Naive thymus-derived CD4-positive, alpha-beta T cell (primary cell): ENCODE measurements at regions not wholly inside any gene's neighbourhood (a gene's known extent, or its start where the extent isn't known, plus 50 kb on each side); places are given as distances from the start of the nearest gene placed in this dataset.

Experiments
- ATAC-seq: fragments of 150-1000 bp; cut with Tn5 transposase; 2 replicates; pipeline ENCODE4 v1.10.0; 2021; ENCODE audit warnings: mild to moderate bottlenecking, moderate library complexity
- CTCF ChIA-PET: fragments of 350-600 bp; sonication (Branson Sonifier 250); formaldehyde crosslinking; loops from one replicate; lab custom pipeline; 2021; ENCODE audit warnings: antibody characterized with exemption; lab: Charles Lee
- POLR2A ChIA-PET: fragments of 350-600 bp; sonication (Branson Sonifier 250); formaldehyde crosslinking; loops from one replicate; lab custom pipeline; 2021; ENCODE audit warnings: antibody characterized with exemption, inconsistent platforms; lab: Charles Lee
- DNase-seq, 9 donors: peaks; one replicate each; pipeline versions ENCODE4 v3.0.0 to v3.0.0-alpha.2; 2020 to 2022; ENCODE audit warnings: mixed read lengths in 1 of 9
- H3K27ac ChIP-seq: one replicate; pipeline ENCODE4 v1.7.0; 2013; ENCODE audit warnings: mild to moderate bottlenecking, low read depth, low read length, moderate library complexity
- H3K27me3 ChIP-seq, 2 donors: one replicate each; pipeline ENCODE4 v1.7.0; 2013; ENCODE audit warnings: low read length in 2 of 2, mild to moderate bottlenecking in 2 of 2, moderate library complexity in 2 of 2; ENCODE audit not compliant: control insufficient read depth in 2 of 2, insufficient read depth in 2 of 2
- H3K36me3 ChIP-seq, 3 experiments: 1 replicate in 2 of 3; 2 replicates in 1 of 3; pipeline ENCODE4 v1.7.0; 2013; ENCODE audit warnings: low read length in 3 of 3, mild to moderate bottlenecking in 3 of 3, moderate library complexity in 1 of 3; ENCODE audit not compliant: insufficient read depth in 3 of 3, control insufficient read depth in 2 of 3
- H3K4me1 ChIP-seq, 2 donors: one replicate each; pipeline ENCODE4 v1.7.0; 2013; ENCODE audit warnings: low read length in 2 of 2, mild to moderate bottlenecking in 2 of 2, moderate library complexity in 1 of 2; ENCODE audit not compliant: control insufficient read depth in 2 of 2, insufficient read depth in 2 of 2
- H3K4me3 ChIP-seq: 2 replicates; pipeline ENCODE4 v1.7.0; 2013; ENCODE audit warnings: mild to moderate bottlenecking, low read length
- H3K9me3 ChIP-seq, 3 experiments: 1 replicate in 2 of 3; 2 replicates in 1 of 3; pipeline ENCODE4 v1.7.0; 2013; ENCODE audit warnings: low read length in 3 of 3; ENCODE audit not compliant: control insufficient read depth in 2 of 3
- H3K27ac Mint-ChIP-seq, 9 donors: one replicate each; pipeline ENCODE4 v1.8.0; 2020 to 2022; ENCODE audit warnings: mixed read lengths in 9 of 9, mild to moderate bottlenecking in 8 of 9, moderate library complexity in 5 of 9, inconsistent platforms in 2 of 9
- H3K27me3 Mint-ChIP-seq, 5 donors: one replicate each; pipeline ENCODE4 v1.8.0; 2021 to 2022; ENCODE audit warnings: mixed read lengths in 5 of 5, mild to moderate bottlenecking in 1 of 5
- H3K36me3 Mint-ChIP-seq, 5 donors: one replicate each; pipeline ENCODE4 v1.8.0; 2020 to 2022; ENCODE audit warnings: mixed read lengths in 5 of 5, mild to moderate bottlenecking in 3 of 5, inconsistent platforms in 1 of 5
- H3K4me1 Mint-ChIP-seq, 7 donors: one replicate each; pipeline ENCODE4 v1.8.0; 2020 to 2022; ENCODE audit warnings: mixed read lengths in 7 of 7, mild to moderate bottlenecking in 3 of 7, inconsistent platforms in 1 of 7
- H3K4me3 Mint-ChIP-seq, 10 donors: one replicate each; pipeline ENCODE4 v1.8.0; 2020 to 2022; ENCODE audit warnings: mild to moderate bottlenecking in 10 of 10, mixed read lengths in 10 of 10, moderate library complexity in 6 of 10, inconsistent platforms in 2 of 10
- H3K9me3 Mint-ChIP-seq, 11 donors: one replicate each; pipeline ENCODE4 v1.8.0; 2020 to 2022; ENCODE audit warnings: mixed read lengths in 11 of 11, mild to moderate bottlenecking in 4 of 11, inconsistent platforms in 1 of 11, moderate library complexity in 1 of 11
- intact Hi-C, 2 donors: fragments of 100-400 bp; cut with micrococcal nuclease; formaldehyde crosslinking; loops; one replicate each; pipeline ENCODE4 v1.15.1; 2023

- H3K27ac ChIP-seq = no peak overlapping the region
- no peaks in the 10 kb centered on the region for H3K9me3 ChIP-seq
- intact Hi-C loops = no loop called here
- no peaks in the 10 kb centered on the region for H3K36me3 ChIP-seq
- peaks cover 8 to 33% (median 31%) of the 10 kb centered on the region in 5 donors for H3K27me3 Mint-ChIP-seq
- H3K27ac Mint-ChIP-seq = no peak overlapping the region
- no peak for ATAC-seq
- H3K36me3 Mint-ChIP-seq = no peaks in the 10 kb centered on the region
- CTCF ChIA-PET = no interaction called here
- H3K4me3 ChIP-seq = no peak overlapping the region
- peaks cover 0 to 2% (median 0%) of the 10 kb centered on the region in 7 donors for H3K4me1 Mint-ChIP-seq
- H3K9me3 Mint-ChIP-seq = peaks cover 0 to 2% (median 0%) of the 10 kb centered on the region in 11 donors
- POLR2A ChIA-PET = no interaction called here
- no peaks in the 10 kb centered on the region for H3K4me1 ChIP-seq
- H3K27me3 ChIP-seq = no peaks in the 10 kb centered on the region
- no peak overlapping the region for H3K4me3 Mint-ChIP-seq
- no peak for DNase-seq
Measured at GRCh38 chr1:36725151-36725550, 242.4 kb upstream of the CSF3R start.

GRCh38 chr1:36723813-36724212, 241.1 kb upstream of the CSF3R start:
- peaks cover 0 to 3% of the 10 kb centered on the region in 2 donors for H3K27me3 ChIP-seq
- no peak for ATAC-seq

GRCh38 chr1:36722871-36723270, 240.2 kb upstream of the CSF3R start:
- Histone ChIP-seq H3K27me3 (peaks cover 0 to 3% of the 10 kb centered on the region in 2 donors), H3K4me1 (no peaks in the 10 kb centered on the region), H3K27ac (no peak overlapping the region), H3K36me3 (no peaks in the 10 kb centered on the region), H3K4me3 (no peak overlapping the region), H3K9me3 (no peaks in the 10 kb centered on the region)
- H3K27me3 Mint-ChIP-seq = peaks cover 9 to 34% (median 19%) of the 10 kb centered on the region in 5 donors
- intact Hi-C loops = no loop called here
- peaks cover 0 to 1% (median 0%) of the 10 kb centered on the region in 7 donors for H3K4me1 Mint-ChIP-seq
- ATAC-seq (no peak), DNase-seq (no peak)
- no peak overlapping the region for H3K4me3 Mint-ChIP-seq
- ChIA-PET CTCF (no interaction called here), POLR2A (no interaction called here)
- H3K36me3 Mint-ChIP-seq = no peaks in the 10 kb centered on the region
- H3K9me3 Mint-ChIP-seq = peaks cover 0 to 2% (median 0%) of the 10 kb centered on the region in 11 donors
- H3K27ac Mint-ChIP-seq = no peak overlapping the region

More at GRCh38 chr1:36723813-36724212, 241.1 kb upstream of the CSF3R start:
- H3K9me3 Mint-ChIP-seq = peaks cover 0 to 2% (median 0%) of the 10 kb centered on the region in 11 donors
- H3K27me3 Mint-ChIP-seq = peaks cover 7 to 33% (median 21%) of the 10 kb centered on the region in 5 donors
- H3K36me3 Mint-ChIP-seq = no peaks in the 10 kb centered on the region
- H3K4me3 Mint-ChIP-seq = no peak overlapping the region
- no peak overlapping the region for H3K27ac Mint-ChIP-seq
- Histone ChIP-seq H3K36me3 (no peaks in the 10 kb centered on the region), H3K27ac (no peak overlapping the region), H3K4me1 (no peaks in the 10 kb centered on the region), H3K9me3 (no peaks in the 10 kb centered on the region), H3K4me3 (no peak overlapping the region)
- CTCF ChIA-PET = no interaction called here
- H3K4me1 Mint-ChIP-seq = no peaks in the 10 kb centered on the region
- POLR2A ChIA-PET = no interaction called here
- intact Hi-C loops = no loop called here
- no peak for DNase-seq

GRCh38 chr1:36721261-36721660, 238.5 kb upstream of the CSF3R start:
- H3K4me1 Mint-ChIP-seq = peaks cover 0 to 9% (median 0%) of the 10 kb centered on the region in 7 donors
- no peak for ATAC-seq
- CTCF ChIA-PET = no interaction called here

GRCh38 chr1:36717431-36717830, 234.7 kb upstream of the CSF3R start:
- Histone ChIP-seq H3K4me1 (no peaks in the 10 kb centered on the region), H3K27me3 (peaks cover 0 to 3% of the 10 kb centered on the region in 2 donors), H3K36me3 (no peaks in the 10 kb centered on the region), H3K9me3 (no peaks in the 10 kb centered on the region), H3K4me3 (no peak overlapping the region), H3K27ac (no peak overlapping the region)
- no peak overlapping the region for H3K27ac Mint-ChIP-seq
- POLR2A ChIA-PET = no interaction called here
- H3K27me3 Mint-ChIP-seq = peaks cover 28 to 56% (median 51%) of the 10 kb centered on the region in 5 donors
- intact Hi-C loops = no loop called here
- CTCF ChIA-PET = no interaction called here
- peaks cover 0 to 3% (median 0%) of the 10 kb centered on the region in 11 donors for H3K9me3 Mint-ChIP-seq
- DNase-seq = no peak
- no peaks in the 10 kb centered on the region for H3K36me3 Mint-ChIP-seq
- H3K4me1 Mint-ChIP-seq = peaks cover 0 to 9% (median 0%) of the 10 kb centered on the region in 7 donors
- no peak overlapping the region for H3K4me3 Mint-ChIP-seq
- no peak for ATAC-seq

More at GRCh38 chr1:36721261-36721660, 238.5 kb upstream of the CSF3R start:
- H3K27me3 ChIP-seq = peaks cover 0 to 3% of the 10 kb centered on the region in 2 donors
- no peaks in the 10 kb centered on the region for H3K36me3 Mint-ChIP-seq
- no peak overlapping the region for H3K4me3 ChIP-seq
- peaks cover 0 to 2% (median 0%) of the 10 kb centered on the region in 11 donors for H3K9me3 Mint-ChIP-seq
- H3K27ac Mint-ChIP-seq = no peak overlapping the region
- H3K27me3 Mint-ChIP-seq = peaks cover 12 to 44% (median 35%) of the 10 kb centered on the region in 5 donors
- H3K4me3 Mint-ChIP-seq = no peak overlapping the region
- DNase-seq = no peak
- no peaks in the 10 kb centered on the region for H3K4me1 ChIP-seq
- intact Hi-C loops = no loop called here
- no peaks in the 10 kb centered on the region for H3K36me3 ChIP-seq
- no peak overlapping the region for H3K27ac ChIP-seq
- POLR2A ChIA-PET = no interaction called here
- H3K9me3 ChIP-seq = no peaks in the 10 kb centered on the region

- Mint-ChIP-seq H3K27me3 (peaks cover 33 to 59% (median 55%) of the 10 kb centered on the region in 5 donors), H3K4me3 (no peak overlapping the region), H3K36me3 (no peaks in the 10 kb centered on the region), H3K9me3 (peaks cover 0 to 3% (median 0%) of the 10 kb centered on the region in 11 donors), H3K4me1 (peaks cover 0 to 9% (median 0%) of the 10 kb centered on the region in 7 donors), H3K27ac (no peak overlapping the region)
- ChIA-PET CTCF (no interaction called here), POLR2A (no interaction called here)
- ATAC-seq = no peak
- Histone ChIP-seq H3K27me3 (peaks cover 0 to 3% of the 10 kb centered on the region in 2 donors), H3K9me3 (no peaks in the 10 kb centered on the region), H3K4me1 (no peaks in the 10 kb centered on the region), H3K36me3 (no peaks in the 10 kb centered on the region), H3K27ac (no peak overlapping the region), H3K4me3 (no peak overlapping the region)
- no peak for DNase-seq
- intact Hi-C loops = no loop called here
Measured at GRCh38 chr1:36715797-36716196, 233.1 kb upstream of the CSF3R start.

- ATAC-seq (no peak), DNase-seq (no peak)
- peaks cover 41 to 67% (median 55%) of the 10 kb centered on the region in 5 donors for H3K27me3 Mint-ChIP-seq
- Histone ChIP-seq H3K27me3 (no peaks in the 10 kb centered on the region), H3K4me1 (no peaks in the 10 kb centered on the region), H3K36me3 (no peaks in the 10 kb centered on the region), H3K4me3 (no peak overlapping the region), H3K27ac (no peak overlapping the region), H3K9me3 (no peaks in the 10 kb centered on the region)
- no peak overlapping the region for H3K4me3 Mint-ChIP-seq
- ChIA-PET CTCF (no interaction called here), POLR2A (no interaction called here)
- intact Hi-C loops = no loop called here
- H3K4me1 Mint-ChIP-seq = peaks cover 0 to 9% (median 0%) of the 10 kb centered on the region in 7 donors
- no peaks in the 10 kb centered on the region for H3K36me3 Mint-ChIP-seq
- peaks cover 0 to 3% (median 0%) of the 10 kb centered on the region in 11 donors for H3K9me3 Mint-ChIP-seq
- H3K27ac Mint-ChIP-seq = no peak overlapping the region
Measured at GRCh38 chr1:36714301-36714700, 231.6 kb upstream of the CSF3R start.
